Nephron progenitor cell (in vitro differentiated cells): ENCODE measurements at regions not wholly inside any gene's neighbourhood (a gene's known extent, or its start where the extent isn't known, plus 50 kb on each side); places are given as distances from the start of the nearest gene placed in this dataset.
A peak's percentile ranks its signal among the peaks of the same experiment; 100 is the strongest.

Experiments used
- DNase-seq: peaks from one replicate; pipeline ENCODE4 v3.0.0; 2021
- H3K27ac Mint-ChIP-seq: 2 replicates; pipeline ENCODE4 v1.8.0; 2021; ENCODE audit warnings: mild to moderate bottlenecking, moderate library complexity, mixed read lengths
- H3K27me3 Mint-ChIP-seq: 2 replicates; pipeline ENCODE4 v1.8.0; 2021; ENCODE audit warnings: mild to moderate bottlenecking, low read depth, mixed read lengths; ENCODE audit not compliant: poor library complexity
- H3K36me3 Mint-ChIP-seq: 2 replicates; pipeline ENCODE4 v1.8.0; 2021; ENCODE audit warnings: low read depth, mixed read lengths
- H3K4me1 Mint-ChIP-seq: 2 replicates; pipeline ENCODE4 v1.8.0; 2021; ENCODE audit warnings: mixed read lengths
- H3K4me3 Mint-ChIP-seq: 2 replicates; pipeline ENCODE4 v1.8.0; 2021; ENCODE audit warnings: mild to moderate bottlenecking, moderate library complexity, mixed read lengths
- H3K9me3 Mint-ChIP-seq: 2 replicates; pipeline ENCODE4 v1.8.0; 2021; ENCODE audit warnings: mild to moderate bottlenecking, moderate library complexity, mixed read lengths
- TF ChIP-seq, protein P1 (sequence below): fragments of 200-600 bp; sonication (generic); IDR thresholded peaks from 2 replicates; pipeline ENCODE4 v1.5.0; 2021; ENCODE audit warnings: antibody characterized with exemption

DNA sequence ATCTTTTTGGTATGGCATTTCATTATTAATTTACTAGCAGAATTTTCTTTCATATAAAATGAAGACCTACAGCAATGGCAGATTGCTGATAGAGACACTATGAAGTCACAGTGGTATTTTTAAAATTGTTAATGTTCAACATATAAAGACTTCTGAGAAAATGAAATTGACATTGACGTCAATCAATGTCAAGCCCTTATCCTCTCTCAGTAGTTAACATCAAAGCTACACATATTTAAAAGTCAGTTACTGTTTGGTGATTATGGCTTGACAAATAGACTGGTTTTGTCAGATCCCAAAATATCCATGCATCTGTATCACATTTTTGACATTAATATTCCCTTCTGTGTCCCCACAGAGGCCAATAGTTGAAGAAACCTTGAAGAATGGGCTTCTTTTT, 1069.1 kb upstream of the SEL1L start:
- no peak overlapping the region for H3K4me3 Mint-ChIP-seq
- H3K9me3 Mint-ChIP-seq, result no peaks in the 10 kb centered on the region
- H3K27me3 Mint-ChIP-seq, result no peaks in the 10 kb centered on the region
- TF ChIP-seq, protein P1, sequence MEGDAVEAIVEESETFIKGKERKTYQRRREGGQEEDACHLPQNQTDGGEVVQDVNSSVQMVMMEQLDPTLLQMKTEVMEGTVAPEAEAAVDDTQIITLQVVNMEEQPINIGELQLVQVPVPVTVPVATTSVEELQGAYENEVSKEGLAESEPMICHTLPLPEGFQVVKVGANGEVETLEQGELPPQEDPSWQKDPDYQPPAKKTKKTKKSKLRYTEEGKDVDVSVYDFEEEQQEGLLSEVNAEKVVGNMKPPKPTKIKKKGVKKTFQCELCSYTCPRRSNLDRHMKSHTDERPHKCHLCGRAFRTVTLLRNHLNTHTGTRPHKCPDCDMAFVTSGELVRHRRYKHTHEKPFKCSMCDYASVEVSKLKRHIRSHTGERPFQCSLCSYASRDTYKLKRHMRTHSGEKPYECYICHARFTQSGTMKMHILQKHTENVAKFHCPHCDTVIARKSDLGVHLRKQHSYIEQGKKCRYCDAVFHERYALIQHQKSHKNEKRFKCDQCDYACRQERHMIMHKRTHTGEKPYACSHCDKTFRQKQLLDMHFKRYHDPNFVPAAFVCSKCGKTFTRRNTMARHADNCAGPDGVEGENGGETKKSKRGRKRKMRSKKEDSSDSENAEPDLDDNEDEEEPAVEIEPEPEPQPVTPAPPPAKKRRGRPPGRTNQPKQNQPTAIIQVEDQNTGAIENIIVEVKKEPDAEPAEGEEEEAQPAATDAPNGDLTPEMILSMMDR, result no peak
- no peak overlapping the region for H3K27ac Mint-ChIP-seq
- H3K36me3 Mint-ChIP-seq, result no peaks in the 10 kb centered on the region
- DNase-seq, result no peak
- no peaks in the 10 kb centered on the region for H3K4me1 Mint-ChIP-seq

DNA sequence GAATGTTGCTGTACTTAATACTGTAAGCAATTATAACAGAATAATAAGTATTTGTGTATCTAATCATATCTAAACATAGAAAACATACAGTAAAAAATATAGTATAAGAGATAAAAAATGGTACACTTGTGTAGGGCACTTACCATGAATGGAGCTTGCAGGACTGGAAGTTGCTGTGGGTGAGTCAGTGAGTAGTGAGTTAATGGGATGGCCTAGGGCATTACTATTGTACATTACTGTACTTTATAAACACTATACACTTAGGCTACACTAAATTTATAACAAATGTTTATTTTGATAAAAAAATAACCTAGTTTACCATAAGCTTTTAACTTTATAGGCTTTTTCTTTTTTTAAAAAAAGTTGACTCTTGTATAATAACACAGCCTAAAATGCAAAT, 1071.2 kb upstream of the SEL1L start:
- no peak for DNase-seq
- Mint-ChIP-seq H3K4me3 (no peak overlapping the region), H3K27me3 (no peaks in the 10 kb centered on the region), H3K36me3 (no peaks in the 10 kb centered on the region), H3K4me1 (no peaks in the 10 kb centered on the region), H3K27ac (no peak overlapping the region), H3K9me3 (no peaks in the 10 kb centered on the region)
- TF ChIP-seq, protein P1, result no peak

DNA sequence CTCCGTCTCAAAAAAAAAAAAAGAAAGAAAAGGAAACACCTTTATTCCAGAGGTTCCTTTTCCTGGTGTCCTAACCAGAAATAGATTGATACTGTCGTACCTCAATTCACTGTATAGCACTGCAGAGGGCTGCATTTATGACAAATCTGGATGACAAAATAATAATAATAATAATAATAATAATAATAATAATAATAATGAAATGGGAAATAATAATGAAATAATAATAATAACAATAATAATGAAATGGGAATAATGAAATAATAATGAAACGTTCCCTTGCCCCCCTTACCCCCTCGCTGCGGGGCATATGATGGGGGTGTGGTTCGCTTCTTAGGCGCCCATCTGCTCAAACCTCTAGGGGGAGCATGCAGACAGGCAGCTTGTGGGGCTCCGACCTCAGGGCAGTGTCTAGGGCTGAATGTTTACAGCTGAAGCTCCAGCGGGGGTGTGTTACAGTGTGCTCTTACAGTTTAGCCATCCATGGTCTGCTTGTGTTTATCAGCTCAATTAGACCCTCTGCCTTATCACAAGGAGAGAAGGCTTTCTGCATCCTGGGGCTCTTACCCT, 1088.3 kb upstream of the SEL1L start:
- peaks cover 4% of the 10 kb centered on the region for H3K9me3 Mint-ChIP-seq
- H3K27ac Mint-ChIP-seq, result no peak overlapping the region
- no peaks in the 10 kb centered on the region for H3K27me3 Mint-ChIP-seq
- H3K4me3 Mint-ChIP-seq, result no peak overlapping the region
- no peak for DNase-seq
- TF ChIP-seq, protein P1, result no peak
- H3K4me1 Mint-ChIP-seq, result no peaks in the 10 kb centered on the region
- H3K36me3 Mint-ChIP-seq, result no peaks in the 10 kb centered on the region

DNA sequence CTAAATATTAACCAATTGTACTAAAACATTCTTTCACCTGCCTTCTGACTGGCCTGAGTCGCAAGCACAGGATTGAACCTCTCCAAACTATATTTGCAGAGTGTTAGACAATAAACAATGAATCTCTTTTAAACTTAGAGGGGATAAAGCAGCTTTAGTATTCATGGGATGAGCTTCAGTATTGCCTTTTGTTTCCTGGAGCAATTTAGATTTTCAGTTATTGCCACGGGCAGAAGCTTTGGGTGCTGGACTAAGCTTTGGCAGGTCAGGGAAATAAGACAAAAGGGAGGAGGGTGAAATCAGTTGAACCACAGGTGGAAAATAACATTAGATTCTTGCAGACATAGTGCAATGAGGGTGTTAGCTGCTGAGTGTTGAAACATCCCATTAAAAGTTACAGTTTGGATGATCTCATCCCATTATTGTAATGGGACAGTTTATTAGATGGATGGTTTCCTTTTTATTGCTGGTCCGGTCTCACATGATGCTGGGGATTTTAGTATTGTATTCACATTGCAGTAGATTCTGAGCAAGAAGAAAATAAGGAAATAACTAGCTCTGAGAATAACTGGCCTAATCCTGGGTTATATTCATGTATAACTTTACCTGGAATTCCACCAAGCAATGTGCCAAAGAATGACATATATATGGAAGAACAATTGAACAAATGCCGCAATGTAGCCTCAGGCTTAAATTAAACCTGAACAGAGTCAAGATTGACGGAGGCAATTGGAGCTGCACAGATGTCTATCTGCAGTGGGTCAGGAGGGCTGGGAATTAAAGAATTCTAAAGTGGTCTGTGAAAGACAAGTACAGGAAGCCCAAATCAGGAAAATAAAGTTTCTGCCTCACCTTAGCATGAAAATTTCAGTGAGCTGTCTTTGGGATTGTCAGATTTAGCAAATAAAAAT, 1092.8 kb upstream of the SEL1L start:
- Mint-ChIP-seq H3K36me3 (no peaks in the 10 kb centered on the region), H3K4me1 (no peaks in the 10 kb centered on the region), H3K9me3 (peaks cover 4% of the 10 kb centered on the region), H3K27ac (peak overlapping the region; percentile 50), H3K27me3 (no peaks in the 10 kb centered on the region), H3K4me3 (no peak overlapping the region)
- no peak for DNase-seq
- TF ChIP-seq, protein P1, result no peak

DNA sequence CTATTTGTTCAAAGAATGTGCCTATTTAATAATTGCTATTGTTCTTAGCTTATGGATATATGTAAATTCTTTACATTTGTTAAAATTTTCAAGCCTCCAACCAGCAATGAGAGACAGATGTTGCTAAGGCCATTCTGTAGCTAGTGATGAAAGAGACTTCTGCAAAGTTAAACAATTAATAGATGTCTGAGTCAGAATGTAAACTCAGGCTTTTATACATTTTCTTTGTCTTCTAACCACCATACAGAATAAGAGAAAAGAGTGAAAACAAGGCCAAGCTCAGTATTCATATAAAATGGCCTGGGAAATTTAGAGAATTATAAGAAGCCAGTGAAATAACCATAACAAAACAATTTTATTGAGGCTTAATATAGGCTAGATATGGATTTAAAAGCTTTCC, 1102.3 kb upstream of the SEL1L start:
- Mint-ChIP-seq H3K4me1 (no peaks in the 10 kb centered on the region), H3K27ac (no peak overlapping the region), H3K9me3 (peaks cover 12% of the 10 kb centered on the region), H3K27me3 (no peaks in the 10 kb centered on the region), H3K36me3 (peaks cover 5% of the 10 kb centered on the region), H3K4me3 (no peak overlapping the region)
- no peak for DNase-seq
- TF ChIP-seq, protein P1, result no peak

DNA sequence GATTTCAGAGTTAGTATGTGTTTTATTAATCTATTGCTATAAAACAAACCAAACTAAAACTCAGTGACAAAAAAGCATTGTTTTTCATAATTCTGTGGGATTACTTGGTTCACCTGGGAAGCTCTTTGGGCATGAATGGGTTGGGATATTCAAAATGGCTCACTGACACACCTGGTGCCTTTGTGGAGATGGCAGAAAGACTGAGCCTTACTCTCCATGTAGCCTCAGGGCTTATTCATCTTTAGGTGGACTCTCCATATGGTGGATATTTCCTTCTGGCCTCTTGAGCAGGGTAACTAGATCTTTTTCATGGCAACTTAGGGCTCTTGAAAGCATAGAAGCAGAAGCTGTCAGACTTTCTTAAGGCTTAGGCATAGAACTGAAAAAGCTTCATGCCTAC, 1102.8 kb upstream of the SEL1L start:
- Mint-ChIP-seq H3K27ac (no peak overlapping the region), H3K27me3 (no peaks in the 10 kb centered on the region), H3K4me3 (no peak overlapping the region), H3K4me1 (no peaks in the 10 kb centered on the region), H3K9me3 (peaks cover 12% of the 10 kb centered on the region), H3K36me3 (peaks cover 5% of the 10 kb centered on the region)
- no peak for DNase-seq
- TF ChIP-seq, protein P1, result no peak
